ENCODE measurements at regions not wholly inside any gene's neighbourhood (a gene's known extent, or its start where the extent isn't known, plus 50 kb on each side); places are given as distances from the start of the nearest gene placed in this dataset.

GRCh38 chr9:115675834-115676233 is 477.8 kb upstream of the PAPPA start:
- Histone ChIP-seq H2AFZ (ENCODE audit: low read depth, low read length) (no peak overlapping the region), H3K4me3 (ENCODE audit: low read depth in 1 of 2, low read length in 2 of 2) (no peak overlapping the region), H3K9me3 (ENCODE audit: insufficient read depth, low read length, severe bottlenecking) (no peaks in the 10 kb centered on the region), H3K79me2 (ENCODE audit: insufficient read depth, low read length) (no peaks in the 10 kb centered on the region), H4K20me1 (ENCODE audit: insufficient read depth, low read length) (no peaks in the 10 kb centered on the region), H3K27me3 (ENCODE audit: insufficient read depth, low read length, poor library complexity) (no peaks in the 10 kb centered on the region), H3K4me1 (ENCODE audit: insufficient read depth, low read length) (no peaks in the 10 kb centered on the region), H3K4me2 (ENCODE audit: insufficient read depth, low read length) (no peak overlapping the region), H3K27ac (ENCODE audit: low read length) (no peak overlapping the region), H3K36me3 (ENCODE audit: insufficient read depth, low read length) (no peaks in the 10 kb centered on the region), H3K9ac (ENCODE audit: low read depth, low read length) (no peak overlapping the region)
- DNase-seq = no peak
- no peak for ATAC-seq (ENCODE audit: insufficient read depth, low read depth)
- TF ChIP-seq EZH2 (IDR thresholded peaks at IDR 0.05; ENCODE audit: borderline replicate concordance, low read depth, low read length, severe bottlenecking) = no peak
- no peak for TF ChIP-seq CTCF (IDR thresholded peaks at IDR 0.05; ENCODE audit: borderline replicate concordance, extremely low read depth, low read length, poor library complexity, severe bottlenecking)

DNA sequence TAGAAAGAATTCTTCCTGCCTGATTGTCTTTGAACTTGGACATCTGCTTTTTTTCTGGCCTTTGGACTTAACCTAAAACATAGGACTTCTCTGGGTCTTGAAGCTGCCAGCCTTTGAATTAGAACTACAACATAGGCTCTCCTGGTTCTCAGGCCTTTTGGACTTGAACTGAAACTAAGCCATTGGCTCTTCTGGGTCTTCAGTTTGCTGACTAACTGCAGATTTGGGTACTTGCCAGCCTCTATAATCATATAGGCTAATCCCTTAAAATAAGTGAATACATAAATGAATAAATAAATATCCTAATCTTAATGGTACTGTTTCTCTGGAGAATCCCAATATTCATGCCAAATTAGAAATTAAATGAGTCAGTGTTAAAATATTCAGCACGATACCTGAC is 473.4 kb upstream of the PAPPA start:
- Histone ChIP-seq H3K4me1 (ENCODE audit: insufficient read depth, low read length) (no peaks in the 10 kb centered on the region), H3K9ac (ENCODE audit: low read depth, low read length) (no peak overlapping the region), H2AFZ (ENCODE audit: low read depth, low read length) (no peak overlapping the region), H3K4me3 (ENCODE audit: low read depth in 1 of 2, low read length in 2 of 2) (no peak overlapping the region), H3K79me2 (ENCODE audit: insufficient read depth, low read length) (no peaks in the 10 kb centered on the region), H3K9me3 (ENCODE audit: insufficient read depth, low read length, severe bottlenecking) (no peaks in the 10 kb centered on the region), H3K27me3 (ENCODE audit: insufficient read depth, low read length, poor library complexity) (no peaks in the 10 kb centered on the region), H3K4me2 (ENCODE audit: insufficient read depth, low read length) (no peak overlapping the region), H3K36me3 (ENCODE audit: insufficient read depth, low read length) (no peaks in the 10 kb centered on the region), H3K27ac (ENCODE audit: low read length) (no peak overlapping the region), H4K20me1 (ENCODE audit: insufficient read depth, low read length) (no peaks in the 10 kb centered on the region)
- no peak for TF ChIP-seq CTCF (IDR thresholded peaks at IDR 0.05; ENCODE audit: borderline replicate concordance, extremely low read depth, low read length, poor library complexity, severe bottlenecking)
- no peak for TF ChIP-seq EZH2 (IDR thresholded peaks at IDR 0.05; ENCODE audit: borderline replicate concordance, low read depth, low read length, severe bottlenecking)
- ATAC-seq (ENCODE audit: insufficient read depth, low read depth) (no peak), DNase-seq (no peak)

DNA sequence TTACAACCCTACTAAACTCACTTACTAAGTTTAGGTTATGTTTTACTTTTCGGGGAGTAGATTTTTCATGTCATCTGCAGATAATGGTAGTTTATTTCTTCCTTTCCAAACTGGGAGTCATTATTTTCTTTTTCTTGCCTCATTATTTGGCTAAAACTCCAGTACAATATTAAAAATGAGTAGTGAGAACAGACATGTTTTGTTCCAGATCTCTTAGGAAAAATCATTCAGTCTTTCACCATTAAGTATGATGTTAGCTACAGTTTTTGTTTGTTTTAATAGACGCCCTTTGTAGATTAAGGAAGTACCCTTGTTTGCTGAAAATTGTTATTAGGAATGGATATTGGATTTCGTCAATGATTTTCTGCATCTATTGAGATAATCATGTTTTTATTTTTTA is 472.0 kb upstream of the PAPPA start:
- Histone ChIP-seq H3K4me2 (ENCODE audit: insufficient read depth, low read length) (no peak overlapping the region), H3K27me3 (ENCODE audit: insufficient read depth, low read length, poor library complexity) (no peaks in the 10 kb centered on the region), H4K20me1 (ENCODE audit: insufficient read depth, low read length) (no peaks in the 10 kb centered on the region), H3K9me3 (ENCODE audit: insufficient read depth, low read length, severe bottlenecking) (no peaks in the 10 kb centered on the region), H3K4me3 (ENCODE audit: low read depth in 1 of 2, low read length in 2 of 2) (no peak overlapping the region), H3K4me1 (ENCODE audit: insufficient read depth, low read length) (no peaks in the 10 kb centered on the region), H3K9ac (ENCODE audit: low read depth, low read length) (no peak overlapping the region), H2AFZ (ENCODE audit: low read depth, low read length) (no peak overlapping the region), H3K27ac (ENCODE audit: low read length) (no peak overlapping the region), H3K79me2 (ENCODE audit: insufficient read depth, low read length) (no peaks in the 10 kb centered on the region), H3K36me3 (ENCODE audit: insufficient read depth, low read length) (no peaks in the 10 kb centered on the region)
- TF ChIP-seq EZH2 (IDR thresholded peaks at IDR 0.05; ENCODE audit: borderline replicate concordance, low read depth, low read length, severe bottlenecking) (no peak), CTCF (IDR thresholded peaks at IDR 0.05; ENCODE audit: borderline replicate concordance, extremely low read depth, low read length, poor library complexity, severe bottlenecking) (no peak)
- DNase-seq (no peak), ATAC-seq (ENCODE audit: insufficient read depth, low read depth) (no peak)

GRCh38 chr9:115686069-115686468 is 467.5 kb upstream of the PAPPA start:
- TF ChIP-seq CTCF (IDR thresholded peaks at IDR 0.05; ENCODE audit: borderline replicate concordance, extremely low read depth, low read length, poor library complexity, severe bottlenecking) (no peak), EZH2 (IDR thresholded peaks at IDR 0.05; ENCODE audit: borderline replicate concordance, low read depth, low read length, severe bottlenecking) (no peak)
- Histone ChIP-seq H3K9me3 (ENCODE audit: insufficient read depth, low read length, severe bottlenecking) (no peaks in the 10 kb centered on the region), H4K20me1 (ENCODE audit: insufficient read depth, low read length) (no peaks in the 10 kb centered on the region), H3K4me1 (ENCODE audit: insufficient read depth, low read length) (no peaks in the 10 kb centered on the region), H3K4me3 (ENCODE audit: low read depth in 1 of 2, low read length in 2 of 2) (no peak overlapping the region), H3K36me3 (ENCODE audit: insufficient read depth, low read length) (no peaks in the 10 kb centered on the region), H3K9ac (ENCODE audit: low read depth, low read length) (no peak overlapping the region), H3K27ac (ENCODE audit: low read length) (no peak overlapping the region), H2AFZ (ENCODE audit: low read depth, low read length) (no peak overlapping the region), H3K27me3 (ENCODE audit: insufficient read depth, low read length, poor library complexity) (no peaks in the 10 kb centered on the region), H3K4me2 (ENCODE audit: insufficient read depth, low read length) (no peak overlapping the region), H3K79me2 (ENCODE audit: insufficient read depth, low read length) (no peaks in the 10 kb centered on the region)
- no peak for ATAC-seq (ENCODE audit: insufficient read depth, low read depth)
- DNase-seq = no peak

Measured in DND-41 (cell line).